Choroid plexus epithelial cell (primary cell): ENCODE measurements at regions not wholly inside any gene's neighbourhood (a gene's known extent, or its start where the extent isn't known, plus 50 kb on each side); places are given as distances from the start of the nearest gene placed in this dataset.
A peak's percentile ranks its signal among the peaks of the same experiment; 100 is the strongest.

ENCODE experiments used
- DNase-seq: peaks from one replicate; pipeline ENCODE4 v3.0.0-alpha.2; 2010; ENCODE audit warnings: low read depth
- H3K4me3 ChIP-seq: 2 replicates; pipeline ENCODE4 v1.5.1; 2011; ENCODE audit warnings: low read depth, mild to moderate bottlenecking, control low read depth, low read length, moderate library complexity
- CTCF ChIP-seq: conservative IDR thresholded peaks from 2 replicates; pipeline ENCODE4 v1.5.1; 2011; ENCODE audit warnings: low read depth, mild to moderate bottlenecking, control low read depth, inconsistent platforms, low read length, moderate library complexity

GRCh38 chr7:79730971-79731370 lies 277.5 kb upstream of the MAGI2 start:
- no peak for DNase-seq
- TF ChIP-seq CTCF = no peak
- no peak overlapping the region for H3K4me3 ChIP-seq

GRCh38 chr7:79723833-79724618 lies 270.6 kb upstream of the MAGI2 start:
- TF ChIP-seq CTCF = no peak
- DNase-seq = peak; percentile 30
- H3K4me3 ChIP-seq = no peak overlapping the region

- no peak overlapping the region for H3K4me3 ChIP-seq
- no peak for TF ChIP-seq CTCF
- DNase-seq = no peak
These were observed 268.8 kb upstream of the MAGI2 start for GRCh38 chr7:79722217-79722616.

GRCh38 chr7:79719216-79719615 lies 265.7 kb upstream of the MAGI2 start:
- no peak for TF ChIP-seq CTCF
- DNase-seq = no peak

GRCh38 chr7:79716329-79716728 lies 262.9 kb upstream of the MAGI2 start:
- no peak for TF ChIP-seq CTCF
- no peak overlapping the region for H3K4me3 ChIP-seq
- DNase-seq = no peak

More at GRCh38 chr7:79719216-79719615, 265.7 kb upstream of the MAGI2 start:
- H3K4me3 ChIP-seq = no peak overlapping the region

- DNase-seq = no peak
- no peak for TF ChIP-seq CTCF
These were observed 260.6 kb upstream of the MAGI2 start for GRCh38 chr7:79714081-79714480.

GRCh38 chr7:79713276-79713675 lies 259.8 kb upstream of the MAGI2 start:
- H3K4me3 ChIP-seq = no peak overlapping the region
- TF ChIP-seq CTCF = no peak
- no peak for DNase-seq

More at GRCh38 chr7:79714081-79714480, 260.6 kb upstream of the MAGI2 start:
- no peak overlapping the region for H3K4me3 ChIP-seq
